Natural killer cell treated with Interleukin-12 subunit alpha and Interleukin-12 subunit beta and Interleukin-15 and Interleukin-18, amount 100 ng/mL, for 72 hours (primary cell): ENCODE measurements at regions not wholly inside any gene's neighbourhood (a gene's known extent, or its start where the extent isn't known, plus 50 kb on each side); places are given as distances from the start of the nearest gene placed in this dataset.

Source experiments
- ATAC-seq, 2 donors: fragments of 150-1000 bp; cut with Tn5 transposase in 1 of 2; sonication (Bioruptor Pico), chemical (Tn5 transposase) in 1 of 2; 2 replicates each; pipeline ENCODE4 v1.10.0; 2021
- DNase-seq: peaks from one replicate; pipeline ENCODE4 v3.0.0; 2022; ENCODE audit warnings: low spot score
- H3K27ac Mint-ChIP-seq, 2 donors: 1 replicate in 1 of 2; 2 replicates in 1 of 2; pipeline ENCODE4 v1.8.0; 2022; ENCODE audit warnings: mixed read lengths in 2 of 2, mild to moderate bottlenecking in 1 of 2, moderate library complexity in 1 of 2
- H3K27me3 Mint-ChIP-seq, 2 donors: 1 replicate in 1 of 2; 2 replicates in 1 of 2; pipeline ENCODE4 v1.8.0; 2022; ENCODE audit warnings: mixed read lengths in 2 of 2
- H3K36me3 Mint-ChIP-seq: one replicate; pipeline ENCODE4 v1.8.0; 2022; ENCODE audit warnings: mixed read lengths
- H3K4me1 Mint-ChIP-seq, 2 donors: 1 replicate in 1 of 2; 2 replicates in 1 of 2; pipeline ENCODE4 v1.8.0; 2022; ENCODE audit warnings: low read depth in 2 of 2, mixed read lengths in 2 of 2, mild to moderate bottlenecking in 1 of 2
- H3K4me3 Mint-ChIP-seq: one replicate; pipeline ENCODE4 v1.8.0; 2022; ENCODE audit warnings: mixed read lengths
- H3K9me3 Mint-ChIP-seq: 2 replicates; pipeline ENCODE4 v1.8.0; 2022; ENCODE audit warnings: mixed read lengths

DNA sequence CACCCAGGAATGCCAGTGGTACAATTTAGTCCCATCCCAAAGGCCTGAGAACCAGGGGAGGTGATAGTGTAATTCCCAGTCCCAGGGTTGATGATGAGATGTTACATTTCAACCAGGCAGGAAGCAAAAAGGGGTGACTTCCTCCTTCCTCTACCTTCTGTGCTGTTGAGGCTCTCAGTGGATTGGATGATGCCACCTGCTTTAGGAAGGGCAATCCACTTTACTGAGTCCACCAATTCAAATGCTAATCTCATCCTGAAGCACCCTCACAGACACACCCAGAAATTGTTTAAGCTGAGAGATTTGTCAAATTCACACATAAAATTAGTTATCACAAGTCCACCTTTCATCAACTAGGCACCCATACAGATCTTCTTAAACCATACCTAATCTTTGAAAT, 418.5 kb upstream of the GOLIM4 start:
- H3K36me3 Mint-ChIP-seq = no peaks in the 10 kb centered on the region
- no peaks in the 10 kb centered on the region for H3K27me3 Mint-ChIP-seq
- H3K27ac Mint-ChIP-seq = no peak overlapping the region
- ATAC-seq = no peak
- no peak for DNase-seq
- H3K9me3 Mint-ChIP-seq = no peaks in the 10 kb centered on the region
- no peak overlapping the region for H3K4me3 Mint-ChIP-seq
- no peaks in the 10 kb centered on the region for H3K4me1 Mint-ChIP-seq

DNA sequence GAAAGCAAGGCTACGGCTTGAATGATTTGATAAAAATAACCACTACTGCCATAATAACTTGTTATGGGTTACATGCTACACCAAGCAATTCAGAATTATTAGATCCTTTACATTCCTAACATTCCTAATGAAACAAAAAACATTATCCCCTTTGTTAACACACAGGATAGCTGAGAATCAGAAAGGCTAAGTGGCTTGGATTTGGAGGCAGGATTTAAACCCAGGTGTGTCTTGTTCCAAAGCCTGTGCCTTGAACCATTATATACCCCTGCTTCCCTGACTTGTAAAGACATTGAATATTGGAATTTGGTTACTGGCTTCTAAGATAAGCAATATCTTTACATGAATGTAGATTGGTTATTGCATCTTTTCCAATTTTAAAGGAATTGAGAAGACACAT, 417.1 kb upstream of the GOLIM4 start:
- Mint-ChIP-seq H3K27me3 (no peaks in the 10 kb centered on the region), H3K36me3 (no peaks in the 10 kb centered on the region), H3K27ac (no peak overlapping the region), H3K4me1 (no peaks in the 10 kb centered on the region), H3K4me3 (no peak overlapping the region), H3K9me3 (no peaks in the 10 kb centered on the region)
- ATAC-seq (no peak), DNase-seq (no peak)

DNA sequence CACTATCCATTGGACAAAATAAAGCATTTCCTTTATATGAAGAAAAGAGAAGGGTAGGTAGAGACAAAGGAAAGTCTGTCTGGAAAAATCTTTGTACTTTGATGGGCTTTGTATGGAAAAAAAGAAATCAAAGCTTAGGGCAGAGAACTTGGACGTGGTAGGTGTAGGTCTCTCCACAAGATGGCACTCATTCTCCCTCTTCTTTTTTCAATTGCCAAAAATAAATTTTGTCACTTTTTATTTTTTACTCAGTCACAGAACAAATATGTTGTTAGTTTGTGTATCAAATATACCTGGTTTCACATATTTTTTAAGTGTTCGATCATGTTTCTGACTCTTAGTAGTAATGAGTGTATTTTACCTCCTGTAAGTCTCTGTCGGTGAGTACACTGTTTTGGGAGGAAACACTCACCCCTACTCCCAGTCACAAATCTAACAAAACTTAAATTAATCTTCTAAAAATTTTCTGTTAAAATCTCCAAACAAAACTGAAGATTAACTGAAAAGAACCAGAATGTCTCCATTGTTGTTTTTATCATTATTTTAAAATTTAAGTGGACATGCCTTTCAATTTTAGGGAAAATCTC, 415.8 kb upstream of the GOLIM4 start:
- H3K4me1 Mint-ChIP-seq = no peaks in the 10 kb centered on the region
- H3K27ac Mint-ChIP-seq = no peak overlapping the region
- ATAC-seq (no peak), DNase-seq (no peak)
- H3K9me3 Mint-ChIP-seq = no peaks in the 10 kb centered on the region
- no peaks in the 10 kb centered on the region for H3K27me3 Mint-ChIP-seq
- no peaks in the 10 kb centered on the region for H3K36me3 Mint-ChIP-seq
- no peak overlapping the region for H3K4me3 Mint-ChIP-seq

DNA sequence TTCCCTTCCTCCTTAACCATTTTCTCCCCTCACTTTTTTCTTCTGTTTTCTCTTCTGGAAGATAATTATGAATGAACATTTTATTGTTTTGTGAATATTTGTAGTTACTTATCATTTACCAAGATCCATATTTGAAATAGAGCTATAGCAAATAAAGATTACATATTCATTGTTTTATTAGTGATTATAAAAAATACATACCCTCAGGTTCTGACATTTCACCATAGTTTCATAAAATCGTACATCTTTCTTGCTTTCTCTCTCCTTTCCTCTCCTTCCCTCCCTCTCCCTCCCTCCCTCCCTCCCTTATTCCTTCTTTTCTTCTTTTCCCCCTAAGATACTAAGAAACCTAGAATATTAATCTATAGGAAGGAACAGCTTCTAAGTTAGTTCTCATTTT, 410.9 kb upstream of the GOLIM4 start:
- Mint-ChIP-seq H3K36me3 (no peaks in the 10 kb centered on the region), H3K27ac (no peak overlapping the region), H3K27me3 (no peaks in the 10 kb centered on the region), H3K9me3 (no peaks in the 10 kb centered on the region), H3K4me3 (no peak overlapping the region), H3K4me1 (no peaks in the 10 kb centered on the region)
- no peak for ATAC-seq
- no peak for DNase-seq

DNA sequence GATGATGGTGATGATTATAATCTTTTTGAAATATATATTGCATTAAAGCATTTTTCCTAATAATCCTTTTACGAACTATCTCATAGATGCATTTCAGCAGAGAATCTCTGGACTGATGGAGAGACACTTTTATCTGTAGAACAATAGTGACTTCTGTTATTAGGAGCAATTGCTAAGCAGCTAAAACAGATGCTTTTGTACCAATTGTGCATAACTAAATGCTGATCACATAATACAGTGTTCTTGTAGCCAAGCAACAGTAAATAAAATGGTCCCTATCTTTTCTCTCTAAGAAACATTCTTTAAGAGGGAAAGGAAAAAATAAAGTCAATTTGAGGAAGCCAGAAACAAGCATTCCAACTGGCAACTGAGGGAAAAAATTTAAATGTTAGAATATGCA, 405.8 kb upstream of the GOLIM4 start:
- Mint-ChIP-seq H3K36me3 (no peaks in the 10 kb centered on the region), H3K9me3 (no peaks in the 10 kb centered on the region), H3K27me3 (no peaks in the 10 kb centered on the region), H3K4me1 (no peaks in the 10 kb centered on the region), H3K27ac (no peak overlapping the region), H3K4me3 (no peak overlapping the region)
- ATAC-seq (no peak), DNase-seq (no peak)

DNA sequence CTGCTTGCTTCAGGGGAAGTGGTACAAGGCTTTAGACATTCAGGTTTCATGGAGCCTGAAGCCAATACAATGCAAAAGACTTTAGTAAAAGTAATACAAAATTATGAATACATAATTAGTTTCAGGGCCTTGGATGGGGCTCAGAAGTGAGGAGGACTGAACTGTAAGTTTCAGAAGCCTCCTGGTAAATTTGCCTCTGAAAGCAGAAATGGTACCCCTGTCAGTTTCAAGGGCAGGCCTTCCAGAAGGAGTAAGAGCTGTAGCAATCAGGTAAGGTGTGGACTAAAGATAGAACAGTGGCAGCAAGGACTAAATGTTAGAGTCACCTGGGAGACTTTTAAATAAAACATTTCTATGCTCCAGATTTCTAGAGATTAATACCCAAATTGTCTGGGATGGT, 402.5 kb upstream of the GOLIM4 start:
- Mint-ChIP-seq H3K36me3 (no peaks in the 10 kb centered on the region), H3K27ac (no peak overlapping the region), H3K9me3 (no peaks in the 10 kb centered on the region), H3K4me3 (no peak overlapping the region), H3K27me3 (no peaks in the 10 kb centered on the region), H3K4me1 (no peaks in the 10 kb centered on the region)
- no peak for DNase-seq
- ATAC-seq = no peak

DNA sequence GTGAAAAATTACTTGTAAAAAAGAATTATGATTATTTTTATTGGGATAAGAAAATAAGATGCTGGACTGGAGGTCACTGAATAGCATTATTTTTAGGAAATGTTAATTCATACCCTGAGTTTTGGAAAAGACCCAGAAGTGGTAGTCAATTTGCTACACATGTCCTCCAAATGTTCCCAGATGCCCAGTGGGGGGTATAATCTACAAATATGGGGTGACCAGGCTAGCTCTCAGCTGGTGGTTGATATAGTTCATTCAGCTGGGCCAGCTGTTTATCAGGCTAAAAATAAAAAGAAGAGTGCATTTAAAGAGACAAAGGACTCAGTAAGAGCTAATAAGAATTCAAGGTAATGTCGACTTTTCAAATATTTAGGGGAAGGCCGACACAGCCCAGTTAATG, 402.0 kb upstream of the GOLIM4 start:
- no peak for DNase-seq
- H3K36me3 Mint-ChIP-seq = no peaks in the 10 kb centered on the region
- no peak for ATAC-seq
- H3K9me3 Mint-ChIP-seq = no peaks in the 10 kb centered on the region
- no peak overlapping the region for H3K4me3 Mint-ChIP-seq
- no peaks in the 10 kb centered on the region for H3K4me1 Mint-ChIP-seq
- no peak overlapping the region for H3K27ac Mint-ChIP-seq
- no peaks in the 10 kb centered on the region for H3K27me3 Mint-ChIP-seq

DNA sequence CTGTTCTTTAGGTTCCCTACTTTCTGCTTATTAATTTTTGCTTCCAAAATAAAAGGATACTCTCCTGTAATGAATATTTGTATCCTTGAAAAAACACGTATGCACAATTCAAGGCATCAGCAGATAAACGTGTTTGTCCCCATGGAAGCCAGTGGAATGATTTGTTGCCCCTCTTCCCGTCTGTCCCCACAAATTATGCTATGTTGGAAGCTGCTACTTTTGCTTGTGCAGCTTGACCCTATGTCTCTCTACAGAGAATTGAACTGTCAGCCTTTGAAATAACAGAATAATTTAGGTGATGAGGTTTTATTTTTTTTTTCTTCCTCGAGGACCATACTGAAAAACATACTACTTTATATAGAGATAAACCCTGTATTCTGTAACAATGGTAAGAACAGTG, 401.5 kb upstream of the GOLIM4 start:
- H3K4me3 Mint-ChIP-seq = no peak overlapping the region
- H3K36me3 Mint-ChIP-seq = no peaks in the 10 kb centered on the region
- ATAC-seq = no peak
- H3K27me3 Mint-ChIP-seq = no peaks in the 10 kb centered on the region
- no peaks in the 10 kb centered on the region for H3K4me1 Mint-ChIP-seq
- H3K27ac Mint-ChIP-seq = no peak overlapping the region
- DNase-seq = no peak
- H3K9me3 Mint-ChIP-seq = no peaks in the 10 kb centered on the region

DNA sequence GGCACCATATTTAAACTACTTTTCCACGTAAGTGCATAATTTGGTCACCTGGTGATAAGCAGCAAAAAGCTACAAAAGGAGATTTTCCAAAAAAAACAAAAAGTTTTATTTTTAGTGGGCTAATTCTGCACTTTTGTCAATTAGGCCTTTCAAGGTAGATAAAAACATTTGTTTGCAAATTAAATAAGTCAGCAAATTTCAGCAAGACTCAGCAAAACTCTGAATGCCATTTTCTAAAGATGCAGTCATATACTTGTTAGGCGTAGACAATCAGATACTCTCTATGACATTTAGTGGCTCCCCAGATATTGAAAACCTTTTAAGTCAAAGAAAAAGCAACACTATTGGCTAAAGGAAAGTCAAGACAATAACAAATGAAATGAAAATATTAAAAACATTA, 400.2 kb upstream of the GOLIM4 start:
- Mint-ChIP-seq H3K27me3 (no peaks in the 10 kb centered on the region), H3K36me3 (no peaks in the 10 kb centered on the region), H3K4me1 (no peaks in the 10 kb centered on the region), H3K4me3 (no peak overlapping the region), H3K27ac (no peak overlapping the region), H3K9me3 (no peaks in the 10 kb centered on the region)
- ATAC-seq (no peak), DNase-seq (no peak)

DNA sequence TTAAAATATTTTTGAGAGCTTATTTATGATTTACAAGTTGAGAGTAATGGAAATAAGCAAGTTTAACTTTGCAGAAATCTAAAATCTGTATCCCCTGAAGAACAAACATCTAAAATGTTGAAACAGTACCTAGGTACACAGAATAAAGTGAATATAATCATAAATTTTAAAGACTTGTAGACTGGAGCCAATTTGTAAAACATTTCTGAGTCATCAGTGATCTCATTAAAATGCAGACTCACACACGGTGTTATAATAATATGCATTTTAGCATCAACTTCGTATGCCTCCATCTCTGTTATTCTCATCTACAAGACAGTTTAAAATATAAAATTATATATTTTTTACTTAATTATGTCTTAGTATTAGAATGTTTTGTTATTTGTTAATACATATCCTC, 399.5 kb upstream of the GOLIM4 start:
- DNase-seq (no peak), ATAC-seq (no peak)
- Mint-ChIP-seq H3K27me3 (no peaks in the 10 kb centered on the region), H3K9me3 (no peaks in the 10 kb centered on the region), H3K4me3 (no peak overlapping the region), H3K4me1 (no peaks in the 10 kb centered on the region), H3K27ac (no peak overlapping the region), H3K36me3 (no peaks in the 10 kb centered on the region)

DNA sequence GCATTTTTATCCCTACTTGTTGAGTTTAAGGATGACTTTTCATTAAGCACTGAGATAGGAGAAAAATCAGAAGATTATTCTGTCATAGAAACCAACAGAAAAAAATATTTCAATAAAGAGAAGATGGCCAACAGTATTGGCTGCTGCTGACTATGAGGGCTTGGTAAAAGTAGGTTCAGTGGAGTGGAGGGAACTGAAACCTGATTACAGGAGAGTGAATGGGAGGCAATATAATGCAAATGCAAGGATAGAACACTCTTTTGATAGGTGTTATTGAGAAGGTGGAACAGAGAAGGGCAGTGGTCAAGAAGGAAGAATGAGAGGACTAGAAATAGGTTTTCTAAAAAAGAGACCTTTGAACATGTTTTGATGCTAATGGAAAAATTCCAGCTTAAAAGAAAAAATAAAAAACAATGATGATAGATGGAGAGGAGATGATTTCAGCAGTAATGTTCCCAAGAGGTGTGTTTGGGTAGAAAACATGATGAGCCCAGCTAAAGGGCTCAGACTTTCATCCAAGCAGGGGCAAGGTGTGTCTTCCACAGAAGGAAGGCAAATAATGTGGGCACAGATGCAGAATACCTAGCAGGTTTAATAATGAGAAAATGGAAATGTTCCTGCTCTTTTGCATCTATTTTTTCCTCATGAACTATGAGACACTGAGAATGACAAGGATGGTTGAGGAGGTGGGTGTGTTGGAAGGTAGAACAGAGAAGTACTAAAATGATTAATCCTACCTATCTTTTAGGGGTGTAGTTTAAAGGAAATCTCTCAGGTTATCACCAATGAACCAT, 397.9 kb upstream of the GOLIM4 start:
- H3K27me3 Mint-ChIP-seq = no peaks in the 10 kb centered on the region
- no peaks in the 10 kb centered on the region for H3K9me3 Mint-ChIP-seq
- no peaks in the 10 kb centered on the region for H3K4me1 Mint-ChIP-seq
- H3K4me3 Mint-ChIP-seq = no peak overlapping the region
- ATAC-seq (no peak), DNase-seq (no peak)
- H3K36me3 Mint-ChIP-seq = no peaks in the 10 kb centered on the region
- H3K27ac Mint-ChIP-seq = no peak overlapping the region

DNA sequence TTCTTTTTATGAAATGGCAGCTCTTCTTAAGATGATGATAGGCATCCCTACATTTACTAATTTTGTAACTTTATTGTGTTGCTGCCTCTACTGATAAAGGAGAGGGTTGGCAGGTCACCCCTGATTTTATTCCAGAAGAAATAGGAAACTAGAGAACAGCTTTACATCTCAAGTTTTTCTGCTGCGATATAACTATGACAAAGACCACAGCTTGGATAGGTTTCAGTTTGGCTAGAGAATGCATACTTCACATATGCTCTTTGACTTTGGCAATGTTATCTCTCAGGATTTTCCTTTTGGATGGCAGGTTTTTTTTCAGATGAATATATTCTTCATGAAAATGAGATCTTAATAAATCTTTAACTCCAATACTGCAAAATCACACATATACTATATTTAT, 395.3 kb upstream of the GOLIM4 start:
- no peak for ATAC-seq
- H3K36me3 Mint-ChIP-seq = no peaks in the 10 kb centered on the region

DNA sequence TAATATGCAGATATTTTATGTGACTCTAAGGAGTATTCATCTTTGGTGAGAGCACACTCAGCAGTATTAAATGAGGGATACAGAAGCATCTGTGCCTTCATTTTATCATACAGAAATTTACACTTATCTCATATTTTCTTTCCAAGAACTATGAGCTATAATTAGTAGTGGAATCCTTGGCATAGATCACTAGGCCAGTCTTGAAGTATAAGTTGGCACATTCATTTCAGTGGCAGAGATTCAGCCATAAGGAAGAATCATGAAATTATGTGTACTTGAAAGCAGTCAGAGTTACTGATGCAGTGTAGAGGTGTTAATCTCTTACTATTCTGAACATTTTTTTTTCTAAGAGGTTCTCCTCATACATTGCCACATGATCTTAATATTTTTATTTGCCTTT, 393.6 kb upstream of the GOLIM4 start:
- DNase-seq (no peak), ATAC-seq (no peak)
- H3K9me3 Mint-ChIP-seq = peaks cover 2% of the 10 kb centered on the region
- H3K4me3 Mint-ChIP-seq = no peak overlapping the region
- no peak overlapping the region for H3K27ac Mint-ChIP-seq
- no peaks in the 10 kb centered on the region for H3K4me1 Mint-ChIP-seq
- H3K36me3 Mint-ChIP-seq = no peaks in the 10 kb centered on the region
- no peaks in the 10 kb centered on the region for H3K27me3 Mint-ChIP-seq

More for the DNA sequence above, 395.3 kb upstream of the GOLIM4 start:
- Mint-ChIP-seq H3K4me3 (no peak overlapping the region), H3K4me1 (no peaks in the 10 kb centered on the region), H3K9me3 (peaks cover 1% of the 10 kb centered on the region), H3K27me3 (no peaks in the 10 kb centered on the region), H3K27ac (no peak overlapping the region)
- no peak for DNase-seq

DNA sequence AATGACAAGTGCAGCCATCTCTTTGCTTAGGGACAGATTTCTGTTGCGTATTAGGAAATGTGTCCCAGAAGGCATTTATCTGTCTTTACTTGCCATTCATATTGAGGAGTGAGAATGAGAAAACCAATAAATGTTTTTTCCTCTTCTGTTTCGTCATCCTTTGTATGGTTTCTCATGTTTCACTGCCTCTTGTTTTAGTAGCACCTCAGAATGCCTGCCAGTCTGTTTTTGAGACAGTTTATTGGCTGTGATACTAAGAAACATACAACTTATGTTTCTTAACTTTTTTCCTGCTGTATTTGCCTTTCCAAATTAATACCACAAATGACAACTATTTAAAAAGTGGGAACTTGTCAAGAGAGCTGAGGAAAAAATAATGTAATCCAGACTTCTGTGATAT, 390.2 kb upstream of the GOLIM4 start:
- H3K27me3 Mint-ChIP-seq = no peaks in the 10 kb centered on the region
- H3K4me1 Mint-ChIP-seq = no peaks in the 10 kb centered on the region
- no peaks in the 10 kb centered on the region for H3K36me3 Mint-ChIP-seq
- DNase-seq = no peak
- no peak overlapping the region for H3K4me3 Mint-ChIP-seq
- peaks cover 2% of the 10 kb centered on the region for H3K9me3 Mint-ChIP-seq
- no peak for ATAC-seq
- no peak overlapping the region for H3K27ac Mint-ChIP-seq
